AG10803 (cell line): ENCODE measurements at regions not wholly inside any gene's neighbourhood (a gene's known extent, or its start where the extent isn't known, plus 50 kb on each side); places are given as distances from the start of the nearest gene placed in this dataset.

Experiments
- DNase-seq: peaks from one replicate; pipeline ENCODE4 v3.0.0; 2010; ENCODE audit warnings: low read depth
- H3K4me3 ChIP-seq: 2 replicates; pipeline ENCODE4 v1.5.1; 2011; ENCODE audit warnings: mild to moderate bottlenecking, low read length, control low read depth
- CTCF ChIP-seq: conservative IDR thresholded peaks from 2 replicates; pipeline ENCODE4 v1.5.1; 2011; ENCODE audit warnings: mild to moderate bottlenecking, low read length, control low read depth, inconsistent platforms

GRCh38 chr11:115885535-115886421, 381.6 kb upstream of the CADM1 start:
- no peak for TF ChIP-seq CTCF
- H3K4me3 ChIP-seq = no peak overlapping the region
- DNase-seq = no peak

GRCh38 chr11:115884800-115885534, 380.8 kb upstream of the CADM1 start:
- TF ChIP-seq CTCF = no peak
- H3K4me3 ChIP-seq = no peak overlapping the region
- DNase-seq = no peak

GRCh38 chr11:115874843-115875242, 370.6 kb upstream of the CADM1 start:
- no peak for TF ChIP-seq CTCF
- H3K4me3 ChIP-seq = no peak overlapping the region
- no peak for DNase-seq

- no peak overlapping the region for H3K4me3 ChIP-seq
- no peak for DNase-seq
- TF ChIP-seq CTCF = no peak
These were observed 369.6 kb upstream of the CADM1 start for GRCh38 chr11:115873813-115874212.

GRCh38 chr11:115872416-115872815, 368.2 kb upstream of the CADM1 start:
- H3K4me3 ChIP-seq = no peak overlapping the region
- TF ChIP-seq CTCF = no peak
- DNase-seq = no peak

GRCh38 chr11:115871161-115871760, 367.0 kb upstream of the CADM1 start:
- no peak for DNase-seq
- no peak for TF ChIP-seq CTCF
- no peak overlapping the region for H3K4me3 ChIP-seq
